GM18502 (cell line): ENCODE measurements at regions not wholly inside any gene's neighbourhood (a gene's known extent, or its start where the extent isn't known, plus 50 kb on each side); places are given as distances from the start of the nearest gene placed in this dataset.
A peak's percentile ranks its signal among the peaks of the same experiment; 100 is the strongest.
"Not testable (repeated sequence)": the region's sequence is repeated elsewhere in the genome, so short reads cannot be mapped to it uniquely, and the experiment has no call there.

Experiments
- ATAC-seq: cut with Tn5 transposase; IDR thresholded peaks from one replicate; pipeline ENCODE4 v1.9.1; 2021; ENCODE audit warnings: mild to moderate bottlenecking; ENCODE audit not compliant: unreplicated experiment, poor library complexity

- no peak for ATAC-seq
Observed at GRCh38 chr7:96562966-96563365, 146.7 kb downstream of the SEM1 start.

- no peak for ATAC-seq
Observed at GRCh38 chr7:96562458-96562857, 147.2 kb downstream of the SEM1 start.

GRCh38 chr7:96561892-96562291 lies 147.8 kb downstream of the SEM1 start:
- ATAC-seq, result no peak

GRCh38 chr7:96558530-96558929 lies 151.1 kb downstream of the SEM1 start:
- no peak for ATAC-seq

GRCh38 chr7:96558093-96558492 lies 151.6 kb downstream of the SEM1 start:
- no peak for ATAC-seq

- ATAC-seq, result not testable (repeated sequence)
Observed at GRCh38 chr7:96557598-96557997, 152.0 kb downstream of the SEM1 start.

GRCh38 chr7:96548664-96549063 lies 161.0 kb downstream of the SEM1 start:
- no peak for ATAC-seq

GRCh38 chr7:96547371-96547811 lies 162.3 kb downstream of the SEM1 start:
- ATAC-seq, result no peak

GRCh38 chr7:96546426-96546825 lies 163.2 kb downstream of the SEM1 start:
- no peak for ATAC-seq

- ATAC-seq, result no peak
Observed at GRCh38 chr7:96539471-96539870, 170.2 kb downstream of the SEM1 start.

- peak; percentile 47 for ATAC-seq
Observed at GRCh38 chr7:96538632-96539031, 171.0 kb downstream of the SEM1 start.

- no peak for ATAC-seq
Observed at GRCh38 chr7:96534221-96534620, 175.4 kb downstream of the SEM1 start.

GRCh38 chr7:96532428-96532935 lies 177.2 kb downstream of the SEM1 start:
- no peak for ATAC-seq

- no peak for ATAC-seq
Observed at GRCh38 chr7:96531331-96531730, 178.3 kb downstream of the SEM1 start.

GRCh38 chr7:96530786-96531185 lies 178.9 kb downstream of the SEM1 start:
- ATAC-seq, result no peak

GRCh38 chr7:96527133-96527827 lies 182.4 kb downstream of the SEM1 start:
- ATAC-seq, result no peak

- no peak for ATAC-seq
Observed at GRCh38 chr7:96526496-96526895, 183.2 kb downstream of the SEM1 start.

- ATAC-seq, result no peak
Observed at GRCh38 chr7:96521068-96521894, 188.4 kb downstream of the SEM1 start.

- ATAC-seq, result no peak
Observed at GRCh38 chr7:96508371-96508770, 186.5 kb upstream of the SLC25A13 start.

GRCh38 chr7:96503597-96503996 lies 181.7 kb upstream of the SLC25A13 start:
- ATAC-seq, result no peak

GRCh38 chr7:96501318-96501717 lies 179.4 kb upstream of the SLC25A13 start:
- no peak for ATAC-seq
